ENCODE measurements at regions not wholly inside any gene's neighbourhood (a gene's known extent, or its start where the extent isn't known, plus 50 kb on each side); places are given as distances from the start of the nearest gene placed in this dataset.

GRCh38 chr1:222463059-222463730, 84.7 kb downstream of the HHIPL2 start:
- Histone ChIP-seq H3K27me3 (ENCODE audit: insufficient read depth, low read length, poor library complexity) (peaks cover 3% of the 10 kb centered on the region), H3K4me3 (ENCODE audit: low read depth in 1 of 2, low read length in 2 of 2) (no peak overlapping the region), H3K79me2 (ENCODE audit: insufficient read depth, low read length) (no peaks in the 10 kb centered on the region), H3K4me2 (ENCODE audit: insufficient read depth, low read length) (no peak overlapping the region), H3K36me3 (ENCODE audit: insufficient read depth, low read length) (no peaks in the 10 kb centered on the region), H3K27ac (ENCODE audit: low read length) (no peak overlapping the region), H3K9ac (ENCODE audit: low read depth, low read length) (no peak overlapping the region), H3K4me1 (ENCODE audit: insufficient read depth, low read length) (peaks cover 15% of the 10 kb centered on the region), H2AFZ (ENCODE audit: low read depth, low read length) (no peak overlapping the region), H3K9me3 (ENCODE audit: insufficient read depth, low read length, severe bottlenecking) (peaks cover 2% of the 10 kb centered on the region), H4K20me1 (ENCODE audit: insufficient read depth, low read length) (no peaks in the 10 kb centered on the region)
- DNase-seq (no peak), ATAC-seq (ENCODE audit: insufficient read depth, low read depth) (no peak)
- TF ChIP-seq CTCF (IDR thresholded peaks at IDR 0.05; ENCODE audit: borderline replicate concordance, extremely low read depth, low read length, poor library complexity, severe bottlenecking) = no peak
- no peak for TF ChIP-seq EZH2 (IDR thresholded peaks at IDR 0.05; ENCODE audit: borderline replicate concordance, low read depth, low read length, severe bottlenecking)

GRCh38 chr1:222462601-222463000, 85.3 kb downstream of the HHIPL2 start:
- Histone ChIP-seq H4K20me1 (ENCODE audit: insufficient read depth, low read length) (no peaks in the 10 kb centered on the region), H3K27ac (ENCODE audit: low read length) (no peak overlapping the region), H3K9me3 (ENCODE audit: insufficient read depth, low read length, severe bottlenecking) (peaks cover 8% of the 10 kb centered on the region), H3K4me2 (ENCODE audit: insufficient read depth, low read length) (no peak overlapping the region), H3K9ac (ENCODE audit: low read depth, low read length) (no peak overlapping the region), H3K4me1 (ENCODE audit: insufficient read depth, low read length) (peaks cover 15% of the 10 kb centered on the region), H3K79me2 (ENCODE audit: insufficient read depth, low read length) (no peaks in the 10 kb centered on the region), H2AFZ (ENCODE audit: low read depth, low read length) (no peak overlapping the region), H3K4me3 (ENCODE audit: low read depth in 1 of 2, low read length in 2 of 2) (no peak overlapping the region), H3K36me3 (ENCODE audit: insufficient read depth, low read length) (no peaks in the 10 kb centered on the region), H3K27me3 (ENCODE audit: insufficient read depth, low read length, poor library complexity) (peaks cover 3% of the 10 kb centered on the region)
- TF ChIP-seq EZH2 (IDR thresholded peaks at IDR 0.05; ENCODE audit: borderline replicate concordance, low read depth, low read length, severe bottlenecking) (no peak), CTCF (IDR thresholded peaks at IDR 0.05; ENCODE audit: borderline replicate concordance, extremely low read depth, low read length, poor library complexity, severe bottlenecking) (no peak)
- ATAC-seq (ENCODE audit: insufficient read depth, low read depth) = no peak
- DNase-seq = no peak

GRCh38 chr1:222461941-222462340, 86.0 kb downstream of the HHIPL2 start:
- Histone ChIP-seq H3K9ac (ENCODE audit: low read depth, low read length) (no peak overlapping the region), H3K79me2 (ENCODE audit: insufficient read depth, low read length) (no peaks in the 10 kb centered on the region), H3K36me3 (ENCODE audit: insufficient read depth, low read length) (no peaks in the 10 kb centered on the region), H3K27ac (ENCODE audit: low read length) (no peak overlapping the region), H3K4me3 (ENCODE audit: low read depth in 1 of 2, low read length in 2 of 2) (no peak overlapping the region), H2AFZ (ENCODE audit: low read depth, low read length) (no peak overlapping the region), H3K27me3 (ENCODE audit: insufficient read depth, low read length, poor library complexity) (peaks cover 3% of the 10 kb centered on the region), H4K20me1 (ENCODE audit: insufficient read depth, low read length) (no peaks in the 10 kb centered on the region), H3K4me1 (ENCODE audit: insufficient read depth, low read length) (peaks cover 15% of the 10 kb centered on the region), H3K9me3 (ENCODE audit: insufficient read depth, low read length, severe bottlenecking) (peaks cover 14% of the 10 kb centered on the region), H3K4me2 (ENCODE audit: insufficient read depth, low read length) (no peak overlapping the region)
- DNase-seq (no peak), ATAC-seq (ENCODE audit: insufficient read depth, low read depth) (no peak)
- no peak for TF ChIP-seq CTCF (IDR thresholded peaks at IDR 0.05; ENCODE audit: borderline replicate concordance, extremely low read depth, low read length, poor library complexity, severe bottlenecking)
- no peak for TF ChIP-seq EZH2 (IDR thresholded peaks at IDR 0.05; ENCODE audit: borderline replicate concordance, low read depth, low read length, severe bottlenecking)

Data from DND-41 (cell line).